Psoas muscle (tissue), 7 donors: ENCODE measurements at regions not wholly inside any gene's neighbourhood (a gene's known extent, or its start where the extent isn't known, plus 50 kb on each side); places are given as distances from the start of the nearest gene placed in this dataset.
A peak's percentile ranks its signal among the peaks of the same experiment; 100 is the strongest.
"Not testable (repeated sequence)": the region's sequence is repeated elsewhere in the genome, so short reads cannot be mapped to it uniquely, and the experiment has no call there.

Experiments
- ATAC-seq, 4 donors: fragments of 200-7000 bp; cut with Tn5 transposase; one replicate each; pipeline ENCODE4 v1.9.1; 2020; ENCODE audit warnings: moderate library complexity in 3 of 4, mild to moderate bottlenecking in 2 of 4
- DNase-seq, 2 donors: peaks; one replicate each; pipeline ENCODE4 v3.0.0-alpha.2; 2020
- H3K27ac ChIP-seq: fragments of 200-600 bp; one replicate; pipeline ENCODE4 v1.8.0; 2022
- H3K27me3 ChIP-seq, 3 donors: fragments of 200-600 bp in 1 of 3; one replicate each; pipeline versions ENCODE4 v1.6.1 to v1.8.0; 2013 to 2022; ENCODE audit warnings: low read length in 2 of 3, mild to moderate bottlenecking in 2 of 3, moderate library complexity in 1 of 3; ENCODE audit not compliant: insufficient read depth in 3 of 3
- H3K36me3 ChIP-seq, 2 donors: fragments of 200-600 bp in 1 of 2; one replicate each; pipeline versions ENCODE4 v1.6.1 to v1.8.0; 2013 to 2022; ENCODE audit warnings: low read depth in 1 of 2, mild to moderate bottlenecking in 1 of 2, moderate library complexity in 1 of 2; ENCODE audit not compliant: insufficient read depth in 1 of 2
- H3K4me1 ChIP-seq: fragments of 200-600 bp; one replicate; pipeline ENCODE4 v1.8.0; 2022
- H3K4me3 ChIP-seq: fragments of 200-600 bp; one replicate; pipeline ENCODE4 v1.8.0; 2022; ENCODE audit warnings: mild to moderate bottlenecking
- H3K9me3 ChIP-seq: fragments of 200-600 bp; one replicate; pipeline ENCODE4 v1.8.0; 2022
- WGBS, 3 donors: extraction: QIAGEN DNeasy Blood & Tissue Kit; methylation state at CpG; one replicate each; pipeline versions ENCODE4 v1.1.6 to v1.1.7; 2013; 5-methylcytosine and 5-hydroxymethylcytosine counted together
- intact Hi-C, 2 donors: fragments of 100-400 bp; cut with DNase I; formaldehyde crosslinking; loops; one replicate each; pipeline versions ENCODE4 v1.11.0 to v1.14.2; 2022
- TF ChIP-seq, protein P1 (sequence below): fragments of 200-600 bp; IDR thresholded peaks from one replicate; pipeline ENCODE4 v1.8.0; 2022; ENCODE audit warnings: antibody characterized with exemption
- donor health status: healthy with polysubstance abuse.
- donor health status: DM: no; HTN: no; CAD: no; lungs with moderate emphysema.
- donor health status: Bipolar disorder and iron deficiency.
- donor health status: healthy.
- donor health status: DM: yes; HTN: yes; CAD: no.
- donor health status: DM: no; HTN: no; CAD: no.
- donor health status: DM: yes; HTN: yes; CAD: no.

DNA sequence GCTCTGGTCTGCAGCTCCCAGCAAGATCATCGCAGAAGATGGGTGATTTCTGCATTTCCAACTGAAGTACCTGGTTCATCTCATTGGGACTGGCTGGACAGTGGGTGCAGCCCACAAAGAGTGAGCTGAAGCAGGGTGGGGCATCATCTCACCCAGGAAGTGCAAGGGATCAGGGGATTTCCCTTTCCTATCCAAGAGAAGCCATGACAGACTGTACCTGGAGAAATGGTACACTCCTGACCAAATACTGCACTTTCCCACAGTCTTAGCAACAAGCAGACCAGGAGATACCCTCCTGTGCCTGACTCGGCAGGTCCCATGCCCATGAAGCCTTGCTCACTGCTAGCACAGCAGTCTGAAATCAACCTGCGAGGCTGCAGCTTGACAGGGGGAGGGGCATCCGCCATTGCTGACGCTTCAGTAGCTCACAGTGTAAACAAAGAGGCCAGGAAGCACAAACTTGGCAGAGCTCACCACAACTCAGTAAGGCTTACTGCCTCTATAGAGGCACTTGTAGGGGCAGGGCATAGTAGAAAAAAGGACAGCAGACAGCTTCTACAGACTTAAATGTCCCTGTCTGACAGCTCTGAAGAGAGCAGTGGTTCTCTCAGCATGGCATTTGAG, 60.5 kb downstream of the AREG start:
- 40 to 65% (median 45%) methylated on average over 5 of the region's 5 CpGs for WGBS, 3 donors
- H3K9me3 ChIP-seq, H3K27me3 ChIP-seq, H3K4me3 ChIP-seq, intact Hi-C loops, ATAC-seq, H3K4me1 ChIP-seq, H3K36me3 ChIP-seq, H3K27ac ChIP-seq: not testable (repeated sequence)
- peak in 1 of 2 donors; percentile 13 for DNase-seq

DNA sequence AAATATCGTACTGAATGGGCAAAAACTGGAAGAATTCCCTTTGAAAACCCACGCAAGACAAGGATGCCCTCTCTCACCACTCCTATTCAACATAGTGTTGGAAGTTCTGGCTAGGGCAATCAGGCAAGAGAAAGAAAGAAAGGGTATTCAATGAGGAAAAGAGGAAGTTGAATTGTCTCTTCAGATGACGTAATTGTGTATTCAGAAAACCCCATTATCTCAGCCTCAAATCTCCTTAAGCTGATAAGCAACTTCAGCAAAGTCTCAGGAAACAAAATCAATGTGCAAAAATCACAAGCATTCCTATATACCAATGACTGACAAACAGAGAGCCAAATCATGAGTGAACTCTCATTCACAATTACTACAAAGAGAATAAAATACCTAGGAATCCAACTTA, 64.4 kb downstream of the AREG start:
- DNase-seq, H3K27ac ChIP-seq, H3K9me3 ChIP-seq, H3K4me3 ChIP-seq, H3K36me3 ChIP-seq, intact Hi-C loops, H3K4me1 ChIP-seq, ATAC-seq, H3K27me3 ChIP-seq: not testable (repeated sequence)
- 66 to 83% (median 72%) methylated on average over 3 of the region's 3 CpGs for WGBS, 3 donors

DNA sequence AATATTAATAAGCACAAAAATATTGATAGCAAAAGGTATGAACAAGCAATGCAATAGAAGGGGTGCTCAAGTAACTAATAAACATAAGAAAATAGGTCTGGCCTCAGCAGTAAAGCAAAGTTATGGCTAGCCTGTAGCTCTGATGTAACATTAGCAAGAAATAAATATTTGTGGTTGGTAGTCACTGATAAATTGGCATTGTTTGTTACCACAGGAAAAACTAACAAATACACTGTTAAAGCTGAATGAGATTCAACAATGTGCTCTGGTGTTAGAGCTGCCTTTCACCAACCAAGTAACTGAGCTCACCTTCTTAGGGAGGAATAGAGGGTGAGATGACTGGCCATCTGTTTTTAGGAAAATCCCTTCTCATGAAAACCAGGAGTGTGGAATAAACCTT, 71.4 kb downstream of the AREG start:
- Histone ChIP-seq H3K4me3 (no peak overlapping the region), H3K9me3 (no peaks in the 10 kb centered on the region), H3K36me3 (no peaks in the 10 kb centered on the region), H3K27ac (no peak overlapping the region), H3K4me1 (no peaks in the 10 kb centered on the region), H3K27me3 (peaks cover 0 to 2% (median 0%) of the 10 kb centered on the region in 3 donors)
- DNase-seq (no peak), ATAC-seq (no peak)
- intact Hi-C loops = no loop called here
- TF ChIP-seq, protein P1, sequence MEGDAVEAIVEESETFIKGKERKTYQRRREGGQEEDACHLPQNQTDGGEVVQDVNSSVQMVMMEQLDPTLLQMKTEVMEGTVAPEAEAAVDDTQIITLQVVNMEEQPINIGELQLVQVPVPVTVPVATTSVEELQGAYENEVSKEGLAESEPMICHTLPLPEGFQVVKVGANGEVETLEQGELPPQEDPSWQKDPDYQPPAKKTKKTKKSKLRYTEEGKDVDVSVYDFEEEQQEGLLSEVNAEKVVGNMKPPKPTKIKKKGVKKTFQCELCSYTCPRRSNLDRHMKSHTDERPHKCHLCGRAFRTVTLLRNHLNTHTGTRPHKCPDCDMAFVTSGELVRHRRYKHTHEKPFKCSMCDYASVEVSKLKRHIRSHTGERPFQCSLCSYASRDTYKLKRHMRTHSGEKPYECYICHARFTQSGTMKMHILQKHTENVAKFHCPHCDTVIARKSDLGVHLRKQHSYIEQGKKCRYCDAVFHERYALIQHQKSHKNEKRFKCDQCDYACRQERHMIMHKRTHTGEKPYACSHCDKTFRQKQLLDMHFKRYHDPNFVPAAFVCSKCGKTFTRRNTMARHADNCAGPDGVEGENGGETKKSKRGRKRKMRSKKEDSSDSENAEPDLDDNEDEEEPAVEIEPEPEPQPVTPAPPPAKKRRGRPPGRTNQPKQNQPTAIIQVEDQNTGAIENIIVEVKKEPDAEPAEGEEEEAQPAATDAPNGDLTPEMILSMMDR = no peak

DNA sequence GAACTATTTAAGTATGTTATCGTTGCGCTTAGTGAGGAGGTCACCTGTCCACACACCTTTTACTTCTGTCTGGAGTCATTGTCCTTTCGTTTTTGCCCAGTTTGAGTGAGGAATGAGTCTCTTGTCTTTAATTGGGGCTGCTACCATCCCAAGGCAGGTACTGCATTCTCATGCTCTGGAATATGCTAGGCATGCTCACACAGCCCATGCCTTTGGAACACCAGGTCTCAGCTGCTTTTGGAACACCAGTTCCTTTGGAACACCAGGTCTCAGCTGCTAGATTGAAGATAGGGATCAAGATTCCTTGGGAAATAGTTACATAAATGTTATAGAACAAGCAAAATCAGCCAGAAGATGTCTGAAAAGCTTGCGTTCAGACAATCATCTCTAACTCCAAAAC, 73.1 kb downstream of the AREG start:
- Histone ChIP-seq H3K36me3 (no peaks in the 10 kb centered on the region), H3K27me3 (no peaks in the 10 kb centered on the region), H3K27ac (no peak overlapping the region), H3K4me1 (no peaks in the 10 kb centered on the region), H3K4me3 (no peak overlapping the region), H3K9me3 (no peaks in the 10 kb centered on the region)
- TF ChIP-seq, protein P1 = no peak
- no peak for DNase-seq
- WGBS, 3 donors = 75 to 90% (median 81%) methylated on average over 4 of the region's 4 CpGs
- intact Hi-C loops = no loop called here
- no peak for ATAC-seq

DNA sequence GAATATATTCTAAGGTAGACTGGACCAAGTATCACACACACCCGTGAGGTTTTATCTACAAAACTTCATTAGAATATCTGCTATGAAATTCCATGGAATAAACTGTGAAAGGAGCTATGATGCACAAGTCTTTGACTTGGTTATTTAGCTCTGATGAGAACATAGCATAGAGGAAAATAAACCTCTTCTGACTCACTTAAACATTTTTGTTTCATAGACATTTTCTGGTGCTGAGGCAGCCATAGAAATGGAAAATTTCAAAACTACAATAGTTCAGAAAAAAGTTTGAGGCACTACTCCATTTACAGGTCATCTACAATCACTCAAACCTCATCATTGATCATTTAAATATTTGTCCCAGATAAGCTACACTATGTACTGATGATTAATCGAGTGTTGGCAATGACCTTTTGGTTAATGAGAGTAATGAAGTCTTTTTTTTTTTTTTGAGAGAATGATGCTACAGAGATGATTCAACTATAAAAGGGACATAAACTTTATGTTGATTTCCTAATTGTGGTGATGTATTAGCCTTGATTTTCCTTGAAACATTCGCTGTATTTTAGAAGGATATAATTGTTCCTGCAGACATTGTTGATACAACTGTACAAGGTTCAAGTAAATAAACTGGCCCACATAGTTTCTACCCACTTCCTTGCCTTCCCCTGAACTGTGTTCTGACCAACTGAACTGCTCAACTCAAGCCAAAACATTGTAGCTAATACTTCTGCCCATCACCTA, 77.5 kb downstream of the AREG start:
- H3K27ac ChIP-seq = no peak overlapping the region
- no peaks in the 10 kb centered on the region for H3K36me3 ChIP-seq
- H3K9me3 ChIP-seq = no peaks in the 10 kb centered on the region
- no peak for ATAC-seq
- intact Hi-C loops = no loop called here
- no peak for DNase-seq
- H3K4me1 ChIP-seq = no peaks in the 10 kb centered on the region
- H3K27me3 ChIP-seq = no peaks in the 10 kb centered on the region
- 71 to 79% (median 74%) methylated on average over 3 of the region's 3 CpGs for WGBS, 3 donors
- H3K4me3 ChIP-seq = no peak overlapping the region
- TF ChIP-seq, protein P1 = no peak
